ENCODE measurements at regions not wholly inside any gene's neighbourhood (a gene's known extent, or its start where the extent isn't known, plus 50 kb on each side); places are given as distances from the start of the nearest gene placed in this dataset.

- Mint-ChIP-seq H3K36me3 (ENCODE audit: insufficient read depth, unreplicated experiment) (no peaks in the 10 kb centered on the region), H3K27ac (ENCODE audit: unreplicated experiment) (no peak overlapping the region), H3K9me3 (ENCODE audit: low read depth, unreplicated experiment) (peaks cover 2% of the 10 kb centered on the region), H3K4me1 (ENCODE audit: low read depth, unreplicated experiment) (no peaks in the 10 kb centered on the region), H3K27me3 (ENCODE audit: unreplicated experiment) (no peaks in the 10 kb centered on the region), H3K4me3 (ENCODE audit: low read depth, unreplicated experiment) (no peak overlapping the region)
- TF ChIP-seq, protein P1, sequence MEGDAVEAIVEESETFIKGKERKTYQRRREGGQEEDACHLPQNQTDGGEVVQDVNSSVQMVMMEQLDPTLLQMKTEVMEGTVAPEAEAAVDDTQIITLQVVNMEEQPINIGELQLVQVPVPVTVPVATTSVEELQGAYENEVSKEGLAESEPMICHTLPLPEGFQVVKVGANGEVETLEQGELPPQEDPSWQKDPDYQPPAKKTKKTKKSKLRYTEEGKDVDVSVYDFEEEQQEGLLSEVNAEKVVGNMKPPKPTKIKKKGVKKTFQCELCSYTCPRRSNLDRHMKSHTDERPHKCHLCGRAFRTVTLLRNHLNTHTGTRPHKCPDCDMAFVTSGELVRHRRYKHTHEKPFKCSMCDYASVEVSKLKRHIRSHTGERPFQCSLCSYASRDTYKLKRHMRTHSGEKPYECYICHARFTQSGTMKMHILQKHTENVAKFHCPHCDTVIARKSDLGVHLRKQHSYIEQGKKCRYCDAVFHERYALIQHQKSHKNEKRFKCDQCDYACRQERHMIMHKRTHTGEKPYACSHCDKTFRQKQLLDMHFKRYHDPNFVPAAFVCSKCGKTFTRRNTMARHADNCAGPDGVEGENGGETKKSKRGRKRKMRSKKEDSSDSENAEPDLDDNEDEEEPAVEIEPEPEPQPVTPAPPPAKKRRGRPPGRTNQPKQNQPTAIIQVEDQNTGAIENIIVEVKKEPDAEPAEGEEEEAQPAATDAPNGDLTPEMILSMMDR (IDR thresholded peaks at IDR 0.05; ENCODE audit: unreplicated experiment): no peak
- CTCF ChIA-PET: interaction anchor here (0.5 kb wide), 1 partner anchor 1340 kb away, joined by 4 read pairs; no protein-coding TSS in a partner anchor
- intact Hi-C loops (cut with micrococcal nuclease; ENCODE audit: unreplicated experiment): no loop called here
- DNase-seq: no peak
- BruUV-seq (replicated peaks): no TSS peak
Measured at GRCh38 chr12:84085046-84085445, 827.6 kb downstream of the SLC6A15 start.

GRCh38 chr12:84079626-84080025 lies 833.0 kb downstream of the SLC6A15 start:
- no peaks in the 10 kb centered on the region for H3K36me3 Mint-ChIP-seq (ENCODE audit: insufficient read depth, unreplicated experiment)
- no peaks in the 10 kb centered on the region for H3K9me3 Mint-ChIP-seq (ENCODE audit: low read depth, unreplicated experiment)
- CTCF ChIA-PET: no interaction called here
- no peak for DNase-seq
- intact Hi-C loops (cut with micrococcal nuclease; ENCODE audit: unreplicated experiment): no loop called here
- H3K27me3 Mint-ChIP-seq (ENCODE audit: unreplicated experiment): no peaks in the 10 kb centered on the region
- TF ChIP-seq, protein P1 (IDR thresholded peaks at IDR 0.05; ENCODE audit: unreplicated experiment): no peak
- H3K4me3 Mint-ChIP-seq (ENCODE audit: low read depth, unreplicated experiment): no peak overlapping the region
- H3K27ac Mint-ChIP-seq (ENCODE audit: unreplicated experiment): no peak overlapping the region
- H3K4me1 Mint-ChIP-seq (ENCODE audit: low read depth, unreplicated experiment): no peaks in the 10 kb centered on the region
- no TSS peak for BruUV-seq (replicated peaks)

GRCh38 chr12:84077679-84078078 lies 834.9 kb downstream of the SLC6A15 start:
- H3K9me3 Mint-ChIP-seq (ENCODE audit: low read depth, unreplicated experiment): no peaks in the 10 kb centered on the region
- no peaks in the 10 kb centered on the region for H3K27me3 Mint-ChIP-seq (ENCODE audit: unreplicated experiment)
- H3K4me3 Mint-ChIP-seq (ENCODE audit: low read depth, unreplicated experiment): no peak overlapping the region
- CTCF ChIA-PET: no interaction called here
- H3K36me3 Mint-ChIP-seq (ENCODE audit: insufficient read depth, unreplicated experiment): no peaks in the 10 kb centered on the region
- intact Hi-C loops (cut with micrococcal nuclease; ENCODE audit: unreplicated experiment): no loop called here
- H3K4me1 Mint-ChIP-seq (ENCODE audit: low read depth, unreplicated experiment): no peaks in the 10 kb centered on the region
- TF ChIP-seq, protein P1 (IDR thresholded peaks at IDR 0.05; ENCODE audit: unreplicated experiment): no peak
- H3K27ac Mint-ChIP-seq (ENCODE audit: unreplicated experiment): no peak overlapping the region
- no TSS peak for BruUV-seq (replicated peaks)
- no peak for DNase-seq

- H3K36me3 Mint-ChIP-seq (ENCODE audit: insufficient read depth, unreplicated experiment): no peaks in the 10 kb centered on the region
- no peaks in the 10 kb centered on the region for H3K9me3 Mint-ChIP-seq (ENCODE audit: low read depth, unreplicated experiment)
- no peak overlapping the region for H3K4me3 Mint-ChIP-seq (ENCODE audit: low read depth, unreplicated experiment)
- TF ChIP-seq, protein P1 (IDR thresholded peaks at IDR 0.05; ENCODE audit: unreplicated experiment): no peak
- H3K4me1 Mint-ChIP-seq (ENCODE audit: low read depth, unreplicated experiment): no peaks in the 10 kb centered on the region
- no peak for DNase-seq
- intact Hi-C loops (cut with micrococcal nuclease; ENCODE audit: unreplicated experiment): no loop called here
- H3K27ac Mint-ChIP-seq (ENCODE audit: unreplicated experiment): no peak overlapping the region
- BruUV-seq (replicated peaks): no TSS peak
- CTCF ChIA-PET: no interaction called here
- no peaks in the 10 kb centered on the region for H3K27me3 Mint-ChIP-seq (ENCODE audit: unreplicated experiment)
Measured at GRCh38 chr12:84075991-84076390, 836.6 kb downstream of the SLC6A15 start.
